Activated T-helper 2 cell treated with anti-CD3 and anti-CD28 coated beads, Interferon-gamma antibody, Interleukin-2, Interleukin-4, amounts not matched to agents 10 μg/mL and 5 μg/mL and 100 μg/mL, durations not matched to agents 14 hours and 24 hours and 36 hours (primary cell): ENCODE measurements at regions not wholly inside any gene's neighbourhood (a gene's known extent, or its start where the extent isn't known, plus 50 kb on each side); places are given as distances from the start of the nearest gene placed in this dataset.

ENCODE experiments used
- DNase-seq: peaks from one replicate; pipeline ENCODE4 v3.0.0; 2021; ENCODE audit warnings: low spot score
- H3K27ac Mint-ChIP-seq: one replicate; pipeline ENCODE4 v1.8.0; 2021; ENCODE audit warnings: mixed read lengths
- H3K27me3 Mint-ChIP-seq: one replicate; pipeline ENCODE4 v1.8.0; 2021; ENCODE audit warnings: low read depth, mixed read lengths
- H3K36me3 Mint-ChIP-seq: one replicate; pipeline ENCODE4 v1.8.0; 2021; ENCODE audit warnings: low read depth, mixed read lengths
- H3K4me1 Mint-ChIP-seq: one replicate; pipeline ENCODE4 v1.8.0; 2021; ENCODE audit warnings: low read depth, mixed read lengths
- H3K4me3 Mint-ChIP-seq: one replicate; pipeline ENCODE4 v1.8.0; 2021; ENCODE audit warnings: low read depth, mild to moderate bottlenecking, moderate library complexity, mixed read lengths
- H3K9me3 Mint-ChIP-seq: one replicate; pipeline ENCODE4 v1.8.0; 2021; ENCODE audit warnings: mixed read lengths
- intact Hi-C: fragments of 100-400 bp; cut with micrococcal nuclease; formaldehyde crosslinking; loops from one replicate; pipeline ENCODE4 v1.15.1; 2023

GRCh38 chr10:131485732-131486131, 174.2 kb upstream of the TCERG1L start:
- no peak for DNase-seq
- H3K9me3 Mint-ChIP-seq, result peaks cover 18% of the 10 kb centered on the region
- no peak overlapping the region for H3K27ac Mint-ChIP-seq
- H3K27me3 Mint-ChIP-seq, result no peaks in the 10 kb centered on the region
- no peaks in the 10 kb centered on the region for H3K36me3 Mint-ChIP-seq
- H3K4me1 Mint-ChIP-seq, result no peaks in the 10 kb centered on the region
- intact Hi-C loops, result no loop called here
- H3K4me3 Mint-ChIP-seq, result no peak overlapping the region

GRCh38 chr10:131487822-131488221, 176.3 kb upstream of the TCERG1L start:
- H3K27ac Mint-ChIP-seq, result no peak overlapping the region
- no peaks in the 10 kb centered on the region for H3K4me1 Mint-ChIP-seq

GRCh38 chr10:131490991-131491594, 179.6 kb upstream of the TCERG1L start:
- no peak overlapping the region for H3K4me3 Mint-ChIP-seq
- H3K36me3 Mint-ChIP-seq, result no peaks in the 10 kb centered on the region
- H3K4me1 Mint-ChIP-seq, result no peaks in the 10 kb centered on the region
- no peaks in the 10 kb centered on the region for H3K27me3 Mint-ChIP-seq
- DNase-seq, result no peak
- H3K27ac Mint-ChIP-seq, result no peak overlapping the region
- intact Hi-C loops, result no loop called here
- H3K9me3 Mint-ChIP-seq, result peaks cover 5% of the 10 kb centered on the region

More at GRCh38 chr10:131487822-131488221, 176.3 kb upstream of the TCERG1L start:
- Mint-ChIP-seq H3K27me3 (no peaks in the 10 kb centered on the region), H3K4me3 (no peak overlapping the region), H3K9me3 (peaks cover 17% of the 10 kb centered on the region), H3K36me3 (no peaks in the 10 kb centered on the region)
- no peak for DNase-seq
- intact Hi-C loops, result no loop called here

- H3K4me3 Mint-ChIP-seq, result no peak overlapping the region
- intact Hi-C loops, result no loop called here
- H3K27me3 Mint-ChIP-seq, result no peaks in the 10 kb centered on the region
- no peaks in the 10 kb centered on the region for H3K36me3 Mint-ChIP-seq
- no peaks in the 10 kb centered on the region for H3K4me1 Mint-ChIP-seq
- H3K27ac Mint-ChIP-seq, result no peak overlapping the region
- no peaks in the 10 kb centered on the region for H3K9me3 Mint-ChIP-seq
- DNase-seq, result no peak
These were observed 180.8 kb upstream of the TCERG1L start for GRCh38 chr10:131492211-131492857.

- Mint-ChIP-seq H3K4me3 (no peak overlapping the region), H3K27ac (no peak overlapping the region), H3K4me1 (no peaks in the 10 kb centered on the region), H3K27me3 (no peaks in the 10 kb centered on the region), H3K9me3 (no peaks in the 10 kb centered on the region), H3K36me3 (no peaks in the 10 kb centered on the region)
- DNase-seq, result no peak
- intact Hi-C loops, result no loop called here
These were observed 181.9 kb upstream of the TCERG1L start for GRCh38 chr10:131493432-131493831.

- intact Hi-C loops, result no loop called here
- no peaks in the 10 kb centered on the region for H3K27me3 Mint-ChIP-seq
- H3K27ac Mint-ChIP-seq, result no peak overlapping the region
- H3K9me3 Mint-ChIP-seq, result no peaks in the 10 kb centered on the region
- no peak overlapping the region for H3K4me3 Mint-ChIP-seq
- H3K36me3 Mint-ChIP-seq, result no peaks in the 10 kb centered on the region
- no peaks in the 10 kb centered on the region for H3K4me1 Mint-ChIP-seq
- DNase-seq, result no peak
These were observed 182.9 kb upstream of the TCERG1L start for GRCh38 chr10:131494451-131494850.

GRCh38 chr10:131495224-131495623, 183.7 kb upstream of the TCERG1L start:
- no peaks in the 10 kb centered on the region for H3K4me1 Mint-ChIP-seq
- H3K9me3 Mint-ChIP-seq, result no peaks in the 10 kb centered on the region
- intact Hi-C loops, result no loop called here
- no peak overlapping the region for H3K4me3 Mint-ChIP-seq
- no peak for DNase-seq
- H3K36me3 Mint-ChIP-seq, result no peaks in the 10 kb centered on the region
- no peaks in the 10 kb centered on the region for H3K27me3 Mint-ChIP-seq
- no peak overlapping the region for H3K27ac Mint-ChIP-seq

- Mint-ChIP-seq H3K4me3 (no peak overlapping the region), H3K4me1 (no peaks in the 10 kb centered on the region), H3K36me3 (no peaks in the 10 kb centered on the region), H3K27me3 (no peaks in the 10 kb centered on the region), H3K9me3 (no peaks in the 10 kb centered on the region), H3K27ac (no peak overlapping the region)
- intact Hi-C loops, result no loop called here
- DNase-seq, result no peak
These were observed 184.4 kb upstream of the TCERG1L start for GRCh38 chr10:131495892-131496291.

DNA sequence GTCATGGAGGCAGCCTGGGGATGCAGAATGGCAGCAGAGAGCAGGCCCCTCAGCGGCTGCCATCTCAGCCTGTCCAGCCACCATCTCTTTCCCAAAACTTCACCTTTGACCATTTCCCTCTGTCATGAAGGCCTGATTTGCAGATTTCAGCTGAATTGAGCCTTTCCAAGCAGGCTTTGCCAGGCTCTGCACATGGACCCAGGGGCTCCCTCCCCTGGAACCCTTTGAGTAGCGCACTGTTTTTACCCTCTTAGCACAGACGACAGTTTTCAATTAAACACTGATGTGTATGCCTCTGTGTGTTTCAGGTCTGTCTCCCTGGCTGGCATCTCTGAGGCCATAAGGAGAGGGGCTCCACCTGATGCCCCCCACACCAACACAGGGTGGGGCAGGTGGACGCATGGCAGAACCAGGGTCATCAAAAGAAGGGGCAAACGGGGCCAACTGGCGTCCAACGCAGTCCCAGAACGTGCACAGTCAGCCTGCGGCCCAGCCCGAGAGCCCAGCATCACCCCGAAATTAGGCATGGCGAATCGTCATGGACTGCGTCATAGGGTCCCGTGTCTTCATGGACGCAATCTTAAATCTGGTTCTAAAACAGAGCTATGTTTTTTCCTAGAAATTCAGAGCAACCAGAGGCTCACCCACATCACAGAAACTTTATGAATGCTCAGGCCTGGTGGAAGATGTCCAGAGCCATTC, 185.0 kb upstream of the TCERG1L start:
- Mint-ChIP-seq H3K9me3 (no peaks in the 10 kb centered on the region), H3K27ac (no peak overlapping the region), H3K27me3 (no peaks in the 10 kb centered on the region), H3K36me3 (no peaks in the 10 kb centered on the region), H3K4me1 (no peaks in the 10 kb centered on the region), H3K4me3 (no peak overlapping the region)
- no peak for DNase-seq
- intact Hi-C loops, result no loop called here

GRCh38 chr10:131499566-131499965, 188.0 kb upstream of the TCERG1L start:
- H3K27me3 Mint-ChIP-seq, result no peaks in the 10 kb centered on the region
- H3K4me3 Mint-ChIP-seq, result no peak overlapping the region
- intact Hi-C loops, result no loop called here
- no peaks in the 10 kb centered on the region for H3K4me1 Mint-ChIP-seq
- H3K36me3 Mint-ChIP-seq, result no peaks in the 10 kb centered on the region
- no peak overlapping the region for H3K27ac Mint-ChIP-seq
- no peak for DNase-seq
- H3K9me3 Mint-ChIP-seq, result peaks cover 26% of the 10 kb centered on the region

DNA sequence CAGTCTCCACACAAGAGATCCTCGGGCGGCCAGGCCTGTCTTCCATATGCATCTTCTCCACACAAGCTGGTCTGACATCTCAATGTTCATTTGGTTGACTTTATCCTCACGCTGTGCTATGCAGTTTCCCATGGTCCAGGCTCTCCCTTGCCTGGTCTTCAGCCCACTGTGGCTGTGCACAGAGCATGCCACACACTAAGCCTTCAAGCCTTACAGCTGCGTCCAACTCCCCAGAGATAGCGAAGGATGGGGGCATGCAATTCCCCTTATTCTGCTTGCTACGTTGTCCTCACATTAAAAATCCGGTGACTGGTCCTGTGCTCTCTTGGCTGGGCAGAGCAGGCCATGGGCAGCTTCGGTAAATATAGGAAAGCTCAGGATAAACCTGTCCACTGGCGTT, 188.7 kb upstream of the TCERG1L start:
- Mint-ChIP-seq H3K4me1 (no peaks in the 10 kb centered on the region), H3K4me3 (no peak overlapping the region), H3K27ac (no peak overlapping the region), H3K9me3 (peaks cover 26% of the 10 kb centered on the region), H3K36me3 (no peaks in the 10 kb centered on the region), H3K27me3 (no peaks in the 10 kb centered on the region)
- intact Hi-C loops, result no loop called here
- DNase-seq, result no peak

DNA sequence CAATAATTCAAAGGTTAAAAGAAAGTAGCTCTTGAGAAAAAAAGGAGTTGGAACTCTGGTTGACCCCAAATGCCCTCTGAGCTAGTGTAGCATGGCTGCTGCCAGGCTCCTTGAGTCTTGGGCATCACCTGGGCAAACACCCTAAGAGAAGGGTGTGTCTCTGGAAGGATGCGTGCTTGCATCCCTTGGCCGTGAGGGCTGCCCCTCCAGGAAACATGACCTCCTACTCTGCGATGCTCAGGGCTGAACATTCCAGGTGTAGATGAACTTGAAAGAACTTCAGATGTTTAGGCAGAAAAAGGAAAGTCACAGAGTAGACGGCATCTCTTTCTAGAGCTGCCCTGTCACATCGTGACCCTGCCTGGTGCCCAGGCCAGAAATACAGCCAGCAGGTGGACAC, 189.4 kb upstream of the TCERG1L start:
- no peak overlapping the region for H3K27ac Mint-ChIP-seq
- H3K4me3 Mint-ChIP-seq, result no peak overlapping the region
- DNase-seq, result no peak
- H3K27me3 Mint-ChIP-seq, result no peaks in the 10 kb centered on the region
- peaks cover 26% of the 10 kb centered on the region for H3K9me3 Mint-ChIP-seq
- no peaks in the 10 kb centered on the region for H3K4me1 Mint-ChIP-seq
- H3K36me3 Mint-ChIP-seq, result no peaks in the 10 kb centered on the region
- intact Hi-C loops, result no loop called here

- intact Hi-C loops, result no loop called here
- Mint-ChIP-seq H3K27ac (no peak overlapping the region), H3K4me3 (no peak overlapping the region), H3K36me3 (no peaks in the 10 kb centered on the region), H3K9me3 (peaks cover 26% of the 10 kb centered on the region), H3K27me3 (no peaks in the 10 kb centered on the region), H3K4me1 (no peaks in the 10 kb centered on the region)
- no peak for DNase-seq
These were observed 192.5 kb upstream of the TCERG1L start for GRCh38 chr10:131503992-131504391.
